Activated T-helper 1 cell treated with anti-CD3 and anti-CD28 coated beads, Interleukin-12 subunit alpha, Interleukin-12 subunit beta, Interleukin-2, Interleukin-4 antibody, amounts not matched to agents 30 ng/mL and 10 ng/mL and 1 ng/mL, durations not matched to agents 14 hours and 24 hours and 36 hours (primary cell): ENCODE measurements at regions not wholly inside any gene's neighbourhood (a gene's known extent, or its start where the extent isn't known, plus 50 kb on each side); places are given as distances from the start of the nearest gene placed in this dataset.
"Not testable (repeated sequence)": the region's sequence is repeated elsewhere in the genome, so short reads cannot be mapped to it uniquely, and the experiment has no call there.

Source experiments
- DNase-seq: peaks from one replicate; pipeline ENCODE4 v3.0.0; 2021; ENCODE audit warnings: low spot score
- H3K27ac Mint-ChIP-seq: one replicate; pipeline ENCODE4 v1.8.0; 2021; ENCODE audit warnings: mild to moderate bottlenecking, mixed read lengths
- H3K27me3 Mint-ChIP-seq: one replicate; pipeline ENCODE4 v1.8.0; 2022; ENCODE audit warnings: mild to moderate bottlenecking, moderate library complexity, mixed read lengths; ENCODE audit not compliant: insufficient read depth
- H3K36me3 Mint-ChIP-seq: one replicate; pipeline ENCODE4 v1.8.0; 2021; ENCODE audit warnings: low read depth, mixed read lengths
- H3K4me1 Mint-ChIP-seq: one replicate; pipeline ENCODE4 v1.8.0; 2021; ENCODE audit warnings: low read depth, mixed read lengths
- H3K4me3 Mint-ChIP-seq: one replicate; pipeline ENCODE4 v1.8.0; 2021; ENCODE audit warnings: mild to moderate bottlenecking, moderate library complexity, mixed read lengths
- H3K9me3 Mint-ChIP-seq: one replicate; pipeline ENCODE4 v1.8.0; 2021; ENCODE audit warnings: mixed read lengths
- intact Hi-C: fragments of 100-400 bp; cut with micrococcal nuclease; formaldehyde crosslinking; loops from one replicate; pipeline ENCODE4 v1.15.1; 2024

DNA sequence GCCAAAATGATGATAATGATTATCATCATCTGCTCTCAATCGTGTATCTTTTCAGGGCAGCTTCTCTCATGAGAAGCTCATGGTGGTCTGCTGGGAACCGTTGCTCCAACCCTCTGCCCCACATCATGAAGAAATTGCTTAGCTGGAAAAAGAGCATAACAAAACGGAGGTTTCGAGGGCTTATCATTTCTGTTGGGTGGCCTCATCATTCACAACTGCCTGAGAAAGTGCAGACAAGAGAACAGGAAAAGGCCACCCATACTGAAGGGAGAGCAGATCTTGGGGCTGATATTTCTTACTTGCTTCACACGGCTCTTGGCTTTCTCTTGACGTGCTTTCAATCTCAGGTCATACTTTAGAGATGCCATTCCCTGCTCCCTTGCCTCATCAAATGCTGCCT is 471.6 kb downstream of the CD83 start:
- no peak overlapping the region for H3K4me3 Mint-ChIP-seq

DNA sequence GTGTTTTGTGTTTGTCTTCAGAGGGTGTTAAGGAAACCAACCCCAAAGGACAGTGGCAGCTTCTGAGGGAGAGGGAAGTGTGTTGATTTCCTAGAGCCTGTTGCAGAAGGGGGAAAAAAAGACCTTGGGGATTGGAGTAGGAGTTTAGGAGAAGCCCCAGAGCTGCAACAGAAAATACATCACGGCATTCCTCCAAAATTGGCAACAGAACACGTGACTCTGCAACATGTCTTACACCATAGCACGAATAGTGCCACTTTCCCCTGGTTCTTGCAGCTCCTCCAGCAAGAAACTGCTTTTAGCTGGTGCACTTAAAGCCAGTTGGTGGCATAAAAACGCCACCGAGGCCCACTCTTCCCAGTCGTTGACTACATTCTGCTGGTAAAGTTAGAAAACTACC is 473.0 kb downstream of the CD83 start:
- intact Hi-C loops: no loop called here
- Mint-ChIP-seq H3K27ac (no peak overlapping the region), H3K9me3 (no peaks in the 10 kb centered on the region), H3K36me3 (no peaks in the 10 kb centered on the region), H3K27me3 (no peaks in the 10 kb centered on the region), H3K4me3 (no peak overlapping the region), H3K4me1 (no peaks in the 10 kb centered on the region)
- no peak for DNase-seq

More for the DNA sequence above, 471.6 kb downstream of the CD83 start:
- Mint-ChIP-seq H3K27me3 (no peaks in the 10 kb centered on the region), H3K36me3 (no peaks in the 10 kb centered on the region), H3K9me3 (no peaks in the 10 kb centered on the region), H3K4me1 (no peaks in the 10 kb centered on the region), H3K27ac (no peak overlapping the region)
- no peak for DNase-seq
- intact Hi-C loops: no loop called here

DNA sequence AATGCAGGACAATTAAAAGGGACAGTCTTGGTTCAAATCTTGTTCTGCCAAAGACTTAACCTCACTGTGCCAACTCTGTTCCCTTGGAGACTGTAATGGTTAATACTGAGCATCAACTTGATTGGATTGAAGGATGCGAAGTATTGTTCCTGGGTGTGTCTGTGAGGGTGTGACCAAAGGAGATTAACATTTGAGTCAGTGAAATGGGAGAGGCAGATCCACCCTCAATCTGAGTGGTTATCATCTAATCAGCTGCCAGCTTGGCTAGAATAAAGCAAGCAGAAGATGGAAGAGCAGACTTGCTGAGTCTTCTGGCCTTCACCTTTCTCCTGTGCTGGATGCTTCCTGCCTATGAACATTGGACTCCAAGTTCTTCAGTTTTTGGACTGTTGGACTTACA is 474.4 kb downstream of the CD83 start:
- no peak for DNase-seq
- intact Hi-C loops: no loop called here
- no peaks in the 10 kb centered on the region for H3K36me3 Mint-ChIP-seq

DNA sequence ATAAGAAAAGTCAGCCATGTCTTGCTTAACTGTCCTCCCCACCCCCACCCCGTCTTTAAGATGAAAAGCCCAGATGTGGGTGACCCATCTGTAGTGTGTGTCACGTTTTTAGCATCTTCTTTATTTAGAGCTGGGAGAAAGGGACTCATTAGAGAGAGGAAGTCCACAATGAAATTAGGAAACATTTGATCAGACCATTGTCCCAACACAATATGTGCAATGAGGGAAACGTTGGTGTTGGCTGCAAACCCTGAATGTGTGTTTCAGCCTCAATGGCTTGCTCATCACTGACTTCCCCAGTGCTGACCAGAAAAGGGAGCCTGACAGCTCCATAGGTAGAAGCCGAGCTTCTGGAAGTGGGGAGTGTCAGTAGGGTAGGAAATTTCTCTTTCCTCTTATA is 475.7 kb downstream of the CD83 start:
- H3K4me1 Mint-ChIP-seq: peaks cover 4% of the 10 kb centered on the region
- H3K27me3 Mint-ChIP-seq: no peaks in the 10 kb centered on the region
- peaks cover 6% of the 10 kb centered on the region for H3K9me3 Mint-ChIP-seq
- intact Hi-C loops: no loop called here
- H3K27ac Mint-ChIP-seq: no peak overlapping the region
- H3K36me3 Mint-ChIP-seq: no peaks in the 10 kb centered on the region
- no peak for DNase-seq
- H3K4me3 Mint-ChIP-seq: no peak overlapping the region

More for the DNA sequence above, 474.4 kb downstream of the CD83 start:
- Mint-ChIP-seq H3K4me3 (no peak overlapping the region), H3K9me3 (peaks cover 6% of the 10 kb centered on the region), H3K27me3 (no peaks in the 10 kb centered on the region), H3K4me1 (peaks cover 4% of the 10 kb centered on the region), H3K27ac (no peak overlapping the region)

DNA sequence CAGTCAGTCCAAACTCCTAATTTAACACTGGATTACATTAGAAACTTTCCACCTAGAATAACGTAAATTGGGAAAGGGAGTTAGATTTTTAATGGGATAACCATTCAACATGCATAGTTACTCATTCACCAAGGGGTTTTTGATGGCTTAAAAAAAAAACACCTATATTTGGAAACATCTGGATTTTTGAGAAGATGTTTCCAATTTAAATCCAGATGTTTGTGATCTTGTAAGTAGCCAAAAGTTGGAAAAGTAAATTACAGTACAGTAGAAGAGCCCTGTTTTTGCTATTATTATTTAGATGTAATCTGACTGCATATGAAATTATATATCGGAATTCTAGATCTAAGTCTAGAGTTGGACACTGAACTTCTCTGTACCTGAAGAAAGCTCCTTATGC is 478.2 kb downstream of the CD83 start:
- Mint-ChIP-seq H3K4me3 (no peak overlapping the region), H3K27me3 (peaks cover 2% of the 10 kb centered on the region), H3K27ac (no peak overlapping the region), H3K36me3 (peaks cover 4% of the 10 kb centered on the region), H3K4me1 (peaks cover 4% of the 10 kb centered on the region), H3K9me3 (peaks cover 14% of the 10 kb centered on the region)
- DNase-seq: no peak
- intact Hi-C loops: no loop called here

DNA sequence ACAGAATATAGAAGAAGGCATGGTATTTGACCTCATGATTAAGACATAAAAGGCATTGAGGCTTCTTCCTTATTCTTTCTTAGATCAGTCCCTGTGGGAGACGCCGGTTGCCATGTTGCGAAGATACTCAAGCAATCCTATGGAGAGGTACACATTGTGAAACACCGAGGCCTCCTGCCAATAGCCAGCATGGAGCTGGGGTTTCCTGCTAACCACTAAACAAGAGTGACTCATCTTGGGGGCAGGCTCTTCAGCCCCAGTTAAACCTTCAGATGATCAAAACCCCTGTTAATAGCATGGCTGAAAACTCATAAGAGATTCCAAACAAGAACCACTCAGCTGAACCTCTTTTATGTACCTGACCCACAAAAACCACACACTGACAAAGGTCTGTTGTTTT is 478.8 kb downstream of the CD83 start:
- Mint-ChIP-seq H3K36me3 (peaks cover 4% of the 10 kb centered on the region), H3K9me3 (peaks cover 14% of the 10 kb centered on the region), H3K4me1 (peaks cover 4% of the 10 kb centered on the region), H3K4me3 (no peak overlapping the region), H3K27me3 (peaks cover 2% of the 10 kb centered on the region), H3K27ac (no peak overlapping the region)
- no peak for DNase-seq
- intact Hi-C loops: no loop called here

DNA sequence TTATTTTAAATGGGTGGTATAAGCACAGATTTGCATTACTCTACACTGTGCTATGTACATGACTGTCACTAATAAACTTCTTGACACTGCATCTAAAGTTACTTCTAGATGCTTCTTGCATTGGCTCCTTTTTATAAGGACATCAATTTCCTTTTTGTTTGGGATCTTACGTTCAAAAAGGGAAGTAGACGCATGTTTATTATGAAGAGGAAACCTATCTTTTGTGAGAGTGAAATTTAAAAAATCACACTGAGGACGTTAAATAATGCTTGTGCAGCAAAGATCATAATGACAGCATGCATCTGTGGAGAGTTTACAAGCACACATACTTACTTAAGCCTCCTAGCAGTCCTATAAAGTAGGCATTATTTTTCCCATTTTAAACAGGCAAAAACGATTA is 479.5 kb downstream of the CD83 start:
- Mint-ChIP-seq H3K9me3 (peaks cover 14% of the 10 kb centered on the region), H3K36me3 (peaks cover 4% of the 10 kb centered on the region), H3K4me1 (peaks cover 4% of the 10 kb centered on the region), H3K27ac (no peak overlapping the region), H3K4me3 (no peak overlapping the region), H3K27me3 (peaks cover 2% of the 10 kb centered on the region)
- intact Hi-C loops: no loop called here
- no peak for DNase-seq

DNA sequence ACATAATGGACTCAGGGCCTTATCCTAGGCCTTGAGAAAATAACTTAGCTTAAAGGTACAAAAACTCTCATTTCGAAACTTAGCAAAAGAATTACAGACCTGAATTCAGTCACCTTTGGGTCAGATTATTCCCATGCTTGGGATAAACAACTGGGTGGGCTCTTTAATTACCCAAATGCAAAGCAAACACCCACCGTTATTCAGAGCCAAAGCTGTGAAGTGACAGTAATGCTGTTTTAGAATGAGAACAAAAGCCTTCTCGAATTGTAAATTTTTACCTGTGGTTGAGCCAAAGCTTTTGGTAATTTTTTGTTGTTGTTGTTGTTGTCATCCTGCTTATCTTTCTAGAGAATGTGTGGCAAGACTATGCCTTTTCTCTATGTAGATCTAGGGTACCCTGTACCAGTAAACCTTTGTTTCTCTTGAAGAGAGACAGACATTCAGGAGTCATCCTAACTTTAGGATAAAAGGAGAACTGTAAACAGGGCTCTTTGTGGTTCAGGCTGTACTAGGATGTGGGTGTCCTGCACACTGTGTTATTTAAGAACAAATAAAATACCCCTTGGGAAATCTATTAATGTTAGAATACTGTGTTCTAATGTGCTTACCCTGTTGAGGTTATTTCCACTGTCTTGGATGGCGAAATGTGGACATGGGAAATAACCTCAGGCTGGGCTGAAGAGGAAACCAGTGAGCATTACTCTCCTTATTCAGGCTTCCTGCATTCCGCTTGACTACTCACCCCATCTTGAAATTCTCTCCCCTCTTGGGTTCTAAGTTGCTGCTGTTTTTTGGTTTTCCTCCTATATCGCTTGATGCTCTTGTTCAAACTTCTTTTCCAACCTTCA is 480.7 kb downstream of the CD83 start:
- Mint-ChIP-seq H3K36me3 (peaks cover 4% of the 10 kb centered on the region), H3K27me3 (peaks cover 3% of the 10 kb centered on the region), H3K4me3 (no peak overlapping the region), H3K9me3 (peaks cover 14% of the 10 kb centered on the region), H3K4me1 (peaks cover 4% of the 10 kb centered on the region), H3K27ac (no peak overlapping the region)
- no peak for DNase-seq
- intact Hi-C loops: no loop called here

DNA sequence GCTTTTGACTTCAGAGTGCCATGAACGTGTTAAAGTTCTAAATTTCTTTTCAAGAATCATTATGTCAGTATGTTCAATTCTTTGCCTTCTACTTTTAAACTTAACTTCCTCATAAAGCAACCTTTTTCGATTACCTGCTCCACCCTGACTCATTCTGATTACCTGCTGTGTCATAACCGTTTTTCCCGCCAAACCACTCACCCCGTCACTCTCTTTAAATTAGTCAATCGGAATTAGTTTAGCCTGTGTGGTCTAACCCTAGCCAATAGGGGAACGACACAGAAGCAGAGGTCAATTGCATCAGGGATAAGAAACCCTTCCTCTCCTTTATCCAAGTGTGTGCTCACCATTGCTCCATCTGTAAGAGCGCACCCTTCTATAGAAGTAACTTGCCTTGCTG is 482.7 kb downstream of the CD83 start:
- DNase-seq, H3K27ac Mint-ChIP-seq, H3K36me3 Mint-ChIP-seq, H3K4me3 Mint-ChIP-seq, H3K4me1 Mint-ChIP-seq, H3K27me3 Mint-ChIP-seq, intact Hi-C loops: not testable (repeated sequence)
- H3K9me3 Mint-ChIP-seq: peaks cover 14% of the 10 kb centered on the region

DNA sequence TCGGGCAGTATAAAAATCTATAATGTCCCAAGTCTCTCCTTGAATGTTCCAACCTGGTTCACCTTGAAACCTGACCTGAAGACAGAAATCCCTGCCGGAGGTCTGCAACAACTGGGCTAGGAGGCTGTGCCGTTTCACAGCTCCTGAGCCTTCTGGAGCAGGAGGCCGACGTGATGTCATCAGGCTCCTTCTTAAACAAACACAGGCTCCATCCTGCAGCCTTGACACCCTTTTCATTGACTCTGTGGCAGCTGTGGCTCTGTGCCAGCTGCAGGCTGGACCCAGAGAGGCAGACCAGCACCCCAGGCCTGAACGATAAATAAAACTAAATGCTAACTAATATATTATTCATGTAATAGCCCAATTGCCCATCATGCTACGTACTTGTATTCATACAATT is 483.9 kb downstream of the CD83 start:
- intact Hi-C loops: no loop called here
- H3K36me3 Mint-ChIP-seq: peaks cover 4% of the 10 kb centered on the region
- peaks cover 8% of the 10 kb centered on the region for H3K9me3 Mint-ChIP-seq

DNA sequence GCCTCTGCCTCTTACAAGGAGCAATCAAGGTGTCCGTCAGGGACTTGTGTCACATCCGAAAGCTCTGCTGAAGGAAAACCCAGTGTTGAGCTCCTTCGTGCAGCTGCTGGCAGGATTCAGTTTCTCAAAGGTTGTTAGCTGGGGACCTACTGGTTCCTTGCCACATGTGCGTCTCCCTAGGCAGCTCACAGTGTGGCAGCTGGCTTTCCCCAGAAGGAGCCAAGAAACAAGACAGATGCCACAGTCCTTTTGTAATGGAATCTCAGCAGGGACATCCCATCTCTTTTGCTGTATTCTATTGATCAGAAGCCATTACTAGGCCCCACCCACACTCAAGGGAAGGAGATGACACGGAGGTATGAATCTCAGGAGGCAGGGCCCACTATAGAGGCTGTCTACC is 488.8 kb downstream of the CD83 start:
- H3K27me3 Mint-ChIP-seq: peaks cover 12% of the 10 kb centered on the region
- DNase-seq: no peak
- no peak overlapping the region for H3K27ac Mint-ChIP-seq
- no peaks in the 10 kb centered on the region for H3K36me3 Mint-ChIP-seq
- peaks cover 5% of the 10 kb centered on the region for H3K9me3 Mint-ChIP-seq
- H3K4me1 Mint-ChIP-seq: no peaks in the 10 kb centered on the region
- H3K4me3 Mint-ChIP-seq: no peak overlapping the region
- intact Hi-C loops: no loop called here

More for the DNA sequence above, 483.9 kb downstream of the CD83 start:
- Mint-ChIP-seq H3K4me3 (no peak overlapping the region), H3K4me1 (peaks cover under 1% of the 10 kb centered on the region), H3K27ac (no peak overlapping the region), H3K27me3 (peaks cover 6% of the 10 kb centered on the region)
- no peak for DNase-seq

DNA sequence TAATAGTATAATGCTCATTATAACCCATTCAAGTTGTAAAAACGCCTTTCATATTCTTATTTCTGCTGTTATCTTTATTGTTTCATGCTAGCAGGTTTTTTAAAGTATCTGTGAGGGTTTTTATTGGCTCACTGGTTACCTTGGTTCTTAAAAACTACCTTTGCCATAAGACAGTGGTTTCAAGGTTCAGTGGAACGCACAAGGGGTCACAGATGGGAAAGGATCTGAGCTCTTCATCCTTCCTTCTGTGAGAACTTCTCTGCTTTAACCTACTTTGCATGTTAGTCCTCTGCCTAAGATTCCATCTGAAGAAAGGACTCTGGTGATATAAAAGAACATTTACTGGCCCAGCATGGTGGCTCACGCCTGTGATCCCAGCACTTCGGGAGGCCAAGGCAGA is 492.6 kb downstream of the CD83 start:
- intact Hi-C loops: no loop called here
- Mint-ChIP-seq H3K4me3 (no peak overlapping the region), H3K36me3 (no peaks in the 10 kb centered on the region), H3K27me3 (peaks cover 14% of the 10 kb centered on the region), H3K9me3 (peaks cover 5% of the 10 kb centered on the region), H3K27ac (no peak overlapping the region), H3K4me1 (no peaks in the 10 kb centered on the region)
- DNase-seq: no peak

DNA sequence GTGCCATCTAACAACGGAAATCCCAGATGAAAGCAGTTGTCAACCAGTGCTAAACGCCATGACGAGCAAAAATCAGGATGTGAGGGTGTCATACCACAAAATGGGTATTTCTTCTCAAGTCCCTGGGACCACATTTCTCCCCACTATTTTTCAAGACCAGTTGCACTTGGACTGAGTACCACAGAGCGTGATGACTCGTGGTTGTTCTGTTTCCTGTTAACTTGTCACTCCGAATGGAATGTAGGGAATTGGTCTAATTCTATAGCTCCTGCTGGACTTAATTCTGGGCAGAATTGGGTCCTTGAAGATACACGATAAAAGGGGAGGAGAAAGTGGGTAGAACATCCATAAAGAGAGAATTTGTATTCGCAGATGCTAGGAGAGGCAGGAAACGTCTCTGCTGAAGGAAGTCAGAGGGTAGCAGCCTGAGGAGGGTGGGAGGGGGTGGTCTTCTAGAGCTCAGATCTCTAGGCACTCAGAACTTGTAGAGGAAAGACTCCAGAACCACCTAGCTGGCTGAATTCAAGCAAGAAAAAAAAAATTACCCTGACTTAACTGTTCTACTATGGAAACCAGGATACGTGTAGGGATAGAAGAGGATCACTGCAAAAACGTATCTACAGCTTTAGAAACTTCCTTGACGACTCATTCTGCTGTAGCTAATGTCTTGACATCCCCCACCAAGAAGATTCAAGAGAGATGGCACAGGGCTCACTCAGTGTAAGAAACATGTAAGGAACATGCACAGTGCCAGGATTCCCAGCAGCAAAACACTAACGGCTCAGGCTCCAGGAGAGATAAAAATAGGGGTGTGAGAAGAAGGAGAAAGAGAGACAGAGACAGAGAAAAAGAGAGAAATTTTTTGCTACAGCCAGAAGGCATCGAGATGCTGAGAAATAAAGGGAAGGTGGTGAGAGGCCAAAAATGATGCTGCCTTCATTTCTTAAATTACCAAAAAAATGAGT is 494.7 kb downstream of the CD83 start:
- H3K4me3 Mint-ChIP-seq: no peak overlapping the region
- no peaks in the 10 kb centered on the region for H3K36me3 Mint-ChIP-seq
- intact Hi-C loops: no loop called here
- H3K27ac Mint-ChIP-seq: no peak overlapping the region
- H3K9me3 Mint-ChIP-seq: peaks cover 11% of the 10 kb centered on the region
- peaks cover 14% of the 10 kb centered on the region for H3K27me3 Mint-ChIP-seq
- DNase-seq: no peak
- peaks cover 5% of the 10 kb centered on the region for H3K4me1 Mint-ChIP-seq
